NCI-H2227 treated with DMSO at 0.1 percent for 48 hours (cell line): ENCODE measurements at regions not wholly inside any gene's neighbourhood (a gene's known extent, or its start where the extent isn't known, plus 50 kb on each side); places are given as distances from the start of the nearest gene placed in this dataset.
"Not testable (repeated sequence)": the region's sequence is repeated elsewhere in the genome, so short reads cannot be mapped to it uniquely, and the experiment has no call there.

Experiments
- DNase-seq: peaks from one replicate; lab custom pipeline; 2025; lab: John Stamatoyannopoulos, UW

DNA sequence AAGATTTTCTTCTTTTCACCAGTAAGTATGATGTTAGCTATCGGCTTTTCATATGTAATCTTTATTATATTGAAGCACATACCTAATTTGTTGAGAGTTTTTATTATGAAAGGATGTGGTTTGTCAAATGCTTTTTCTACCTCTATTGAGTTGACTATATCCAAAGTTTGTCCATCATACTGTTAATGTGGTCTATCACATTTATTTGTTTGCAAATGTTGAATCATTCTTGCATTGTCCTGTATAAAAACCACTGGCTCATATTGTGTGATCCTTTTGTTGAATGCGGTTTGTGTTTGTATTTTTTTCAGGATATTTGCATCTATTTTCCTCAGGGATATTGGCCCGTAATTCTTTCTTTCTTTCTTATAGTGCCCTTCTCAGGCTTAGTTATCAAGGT, 675.5 kb downstream of the NUP35 start:
- no peak for DNase-seq

DNA sequence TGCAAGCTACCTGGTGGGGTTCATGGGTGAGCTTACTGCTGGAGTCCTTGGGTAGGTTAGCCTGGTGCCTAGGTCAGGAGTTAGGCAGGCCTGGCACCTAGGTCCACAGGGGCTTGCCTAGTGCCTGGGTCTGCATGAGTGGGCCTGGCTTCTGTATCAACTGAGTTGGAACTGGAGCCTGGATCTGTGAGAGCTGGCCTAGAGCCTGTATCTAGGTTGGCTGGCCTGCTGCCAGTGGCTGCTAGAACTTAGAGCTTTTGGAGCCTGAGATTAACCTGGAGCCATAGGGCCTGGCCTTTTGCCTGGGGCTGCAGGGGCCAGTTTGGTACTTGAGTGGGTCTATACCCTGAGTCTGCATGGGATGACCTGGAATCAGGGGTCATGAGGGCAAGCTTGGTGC, 679.4 kb downstream of the NUP35 start:
- DNase-seq = no peak

DNA sequence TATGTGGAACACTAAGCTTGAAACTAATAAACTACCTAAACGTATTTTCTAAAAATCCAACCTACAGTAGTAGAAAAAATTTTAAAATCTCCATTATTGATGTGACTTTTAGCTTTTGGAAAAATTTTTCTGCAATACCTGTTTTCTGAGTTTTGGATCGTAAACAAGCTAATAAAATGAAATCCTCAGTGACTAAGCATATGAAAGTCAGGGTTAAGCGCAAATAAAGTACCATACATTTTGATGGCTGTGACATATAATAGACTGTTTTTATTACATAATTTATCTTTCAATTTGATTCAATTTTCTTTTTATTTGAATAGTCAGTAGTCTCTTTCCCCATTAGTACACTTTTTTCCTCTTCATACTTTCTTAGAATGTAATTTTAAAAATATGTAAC, 683.6 kb downstream of the NUP35 start:
- DNase-seq = no peak

DNA sequence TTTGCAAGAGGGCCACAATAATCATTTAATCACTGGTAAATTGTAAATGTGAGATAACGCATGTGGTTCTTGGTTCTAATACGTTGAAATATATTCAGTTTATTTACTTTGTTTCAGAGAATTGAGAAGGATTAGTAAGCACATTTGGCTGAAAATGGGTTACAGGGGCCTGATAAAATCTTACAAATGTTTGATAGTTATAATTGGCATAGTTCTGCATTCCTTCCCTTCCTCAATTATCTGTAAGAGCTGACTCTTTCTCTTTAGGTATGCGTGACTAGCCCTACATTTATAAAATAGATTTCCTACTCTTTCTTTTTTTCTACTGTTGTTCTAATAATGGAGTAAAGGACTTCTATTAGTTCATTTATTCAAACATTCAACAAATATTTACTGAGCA, 685.2 kb downstream of the NUP35 start:
- DNase-seq = no peak

DNA sequence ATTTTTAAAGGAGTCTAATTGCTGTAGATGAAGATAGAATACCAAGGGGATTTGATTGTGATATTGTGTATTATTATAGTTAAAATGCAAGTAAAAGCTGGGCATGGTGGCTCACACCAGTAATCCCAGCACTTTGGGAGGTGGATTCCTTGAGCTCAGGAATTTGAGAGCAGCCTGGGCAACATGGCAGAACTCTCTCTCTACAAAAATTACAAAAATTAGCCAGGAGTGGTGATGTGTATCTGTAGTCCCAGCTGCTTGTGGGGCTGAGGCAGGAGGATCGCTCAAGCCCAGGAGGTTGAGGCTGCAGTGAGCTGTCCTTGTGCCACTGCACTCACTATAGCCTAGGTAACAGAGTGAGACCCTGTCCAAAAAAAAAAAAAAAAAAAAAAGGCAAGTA, 687.0 kb downstream of the NUP35 start:
- no peak for DNase-seq

DNA sequence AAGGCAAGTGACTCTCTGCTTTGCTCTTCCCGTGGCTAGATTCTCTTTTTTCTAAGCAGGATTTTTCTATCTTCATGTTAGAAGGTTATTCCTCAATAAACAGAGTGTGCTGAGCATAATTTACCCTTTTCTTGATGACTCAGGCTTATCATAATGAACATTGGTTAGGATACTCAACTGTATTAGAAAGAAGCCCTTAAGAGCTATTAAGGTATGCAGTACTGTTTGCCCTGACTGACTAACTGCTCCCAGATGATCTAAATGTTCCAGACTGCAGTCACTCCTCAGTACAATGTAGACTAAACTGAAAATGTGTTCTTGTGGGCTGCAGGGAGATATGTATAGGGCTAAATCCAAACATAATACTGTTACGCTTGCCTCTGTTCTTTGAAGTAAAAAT, 687.8 kb downstream of the NUP35 start:
- DNase-seq = no peak

DNA sequence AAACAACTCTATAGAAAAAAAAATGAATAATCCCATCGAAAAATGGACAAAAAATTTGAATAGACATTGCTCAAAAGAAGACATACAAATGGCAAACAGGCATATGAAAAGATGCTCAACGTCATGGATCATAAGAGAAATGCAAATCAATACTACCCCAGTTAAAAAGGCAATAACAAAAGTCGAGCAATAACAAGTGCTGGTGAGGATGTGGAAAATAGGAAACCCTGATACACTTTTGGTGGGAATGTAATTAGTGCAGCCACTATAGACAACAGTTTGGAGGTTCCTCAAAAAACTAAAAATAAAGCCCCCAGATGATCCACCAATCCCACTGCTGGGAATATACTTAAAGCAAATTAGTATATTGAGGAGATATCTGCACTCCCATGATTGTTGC, 701.5 kb downstream of the NUP35 start:
- no peak for DNase-seq

DNA sequence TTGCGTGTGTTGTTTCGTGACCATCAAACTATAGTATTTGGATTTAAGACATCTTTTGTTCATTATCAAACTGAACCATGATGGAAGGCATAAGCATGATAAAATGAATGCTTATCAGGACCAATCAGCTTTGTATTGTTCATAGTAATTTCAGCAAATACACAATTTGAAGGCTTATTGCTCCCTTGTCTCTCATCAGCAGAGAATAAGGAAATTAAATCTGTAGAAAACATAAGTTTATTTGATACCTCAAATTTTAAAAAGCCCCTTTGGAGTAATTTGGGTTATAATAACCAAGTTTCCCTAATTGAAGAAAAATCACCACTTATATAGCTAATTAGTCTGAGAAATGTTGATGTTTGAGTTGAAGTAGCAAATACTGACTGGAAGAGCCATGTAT, 705.7 kb downstream of the NUP35 start:
- no peak for DNase-seq

DNA sequence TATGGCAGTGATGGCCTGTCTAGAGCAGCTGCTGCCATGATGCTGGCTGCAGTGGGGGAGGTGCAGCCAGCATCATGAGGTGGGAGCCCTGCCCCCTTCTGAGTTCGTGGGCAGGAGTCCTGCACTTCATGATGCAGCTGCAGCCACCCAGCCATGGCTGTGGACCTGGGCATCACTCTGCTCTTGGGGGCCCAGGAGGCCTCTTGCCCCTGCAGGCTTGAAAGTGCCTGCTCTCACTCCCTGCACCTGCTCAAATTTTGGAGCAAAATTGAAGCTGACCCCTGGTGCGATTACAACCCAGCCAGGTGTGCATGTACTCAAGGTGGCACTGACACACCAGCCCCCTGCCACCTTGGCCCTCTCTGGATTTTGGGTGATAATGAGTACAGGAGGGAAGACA, 712.9 kb downstream of the NUP35 start:
- DNase-seq = no peak

DNA sequence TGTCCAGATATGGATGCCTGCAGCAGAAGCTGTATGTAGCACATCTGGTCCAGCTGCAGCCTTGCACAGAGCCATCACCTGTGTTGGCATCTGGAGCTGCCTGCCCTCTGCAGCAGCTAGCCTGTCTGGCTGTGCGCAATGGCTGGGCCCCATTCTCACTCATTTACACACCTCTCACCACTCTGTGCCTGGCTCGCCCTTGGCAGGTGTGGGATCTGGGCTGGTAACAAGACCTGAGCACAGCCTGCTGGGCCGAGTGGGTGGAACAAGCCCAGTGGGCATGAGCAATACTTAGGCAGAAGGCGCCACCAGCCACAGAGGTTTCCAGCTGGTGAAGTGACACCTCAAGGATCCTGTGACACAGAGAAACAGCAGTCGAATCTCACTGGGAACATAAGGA, 714.1 kb downstream of the NUP35 start:
- DNase-seq = no peak

DNA sequence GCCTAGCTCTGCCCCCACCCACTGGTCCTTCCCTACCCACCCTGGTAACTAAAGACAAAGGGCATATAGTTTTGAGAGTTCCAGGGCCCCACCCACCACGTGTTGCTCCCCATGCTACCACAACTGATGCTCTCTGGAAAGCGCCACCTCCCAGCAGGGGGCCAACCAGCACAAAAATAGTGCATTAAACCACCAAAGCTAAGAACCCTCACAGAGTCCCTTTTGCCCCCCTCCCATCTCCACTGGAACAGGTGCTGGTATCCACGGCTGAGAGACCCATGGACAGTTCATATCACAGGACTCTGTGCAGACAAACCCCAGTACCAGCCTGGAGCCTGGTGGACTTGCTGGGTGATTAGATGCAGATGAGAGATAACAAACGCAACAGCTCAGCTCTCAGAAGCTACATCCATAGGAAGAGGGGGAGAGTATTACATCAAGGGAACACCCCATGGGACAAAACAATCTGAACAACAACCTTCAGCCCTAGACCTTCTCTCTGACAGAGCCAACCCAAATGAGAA, 715.9 kb downstream of the NUP35 start:
- DNase-seq = no peak

DNA sequence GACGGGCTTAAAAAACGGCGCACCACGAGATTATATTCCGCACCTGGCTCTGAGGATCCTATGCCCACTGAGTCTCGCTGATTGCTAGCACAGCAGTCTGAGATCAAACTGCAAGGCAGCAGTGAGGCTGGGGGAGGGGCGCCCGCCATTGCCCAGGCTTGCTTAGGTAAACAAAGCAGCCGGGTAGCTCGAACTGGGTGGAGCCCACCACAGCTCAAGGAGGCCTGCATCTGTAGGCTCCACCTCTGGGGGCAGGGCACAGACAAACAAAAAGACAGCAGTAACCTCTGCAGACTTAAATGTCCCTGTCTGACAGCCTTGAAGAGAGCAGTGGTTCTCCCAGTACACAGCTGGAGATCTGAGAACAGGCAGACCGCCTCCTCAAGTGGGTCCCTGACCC, 725.6 kb downstream of the NUP35 start:
- DNase-seq = not testable (repeated sequence)

DNA sequence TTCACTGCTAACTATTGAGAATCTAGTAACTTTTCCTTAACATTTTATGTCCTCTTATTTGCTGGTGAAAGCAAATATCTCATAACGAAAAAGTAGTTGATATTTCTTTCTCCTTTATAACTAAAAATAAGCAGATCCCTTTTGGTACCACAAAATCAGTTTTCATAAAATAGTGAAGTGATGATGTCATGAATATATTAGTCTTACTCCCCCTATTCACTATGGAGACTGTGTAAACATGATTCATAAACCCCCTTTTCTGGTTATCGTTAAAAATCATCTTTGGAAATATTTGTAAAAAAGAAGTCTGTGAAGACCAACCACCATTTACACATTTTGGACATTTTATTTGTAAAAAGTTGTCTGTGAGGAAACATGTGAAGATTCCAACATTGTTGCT, 734.9 kb downstream of the NUP35 start:
- DNase-seq = no peak

DNA sequence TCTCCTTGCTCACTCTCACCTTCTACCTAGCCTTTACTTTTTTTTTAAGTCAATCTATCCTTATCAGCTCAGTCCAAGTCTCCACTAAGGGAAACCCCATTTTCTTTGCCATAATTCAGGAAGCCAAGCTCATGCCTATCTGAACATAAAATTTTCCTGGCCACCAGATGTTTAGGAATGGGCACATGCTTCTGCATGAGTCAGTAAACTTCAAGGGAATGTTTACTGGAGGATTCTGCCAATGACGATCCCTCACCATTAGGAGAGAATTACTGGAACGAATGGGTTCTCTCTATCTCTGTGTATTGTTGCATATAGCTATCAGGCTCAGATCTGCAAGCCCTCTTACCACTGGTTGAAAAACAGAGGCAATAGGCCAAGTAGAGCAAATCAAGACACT, 731.7 kb upstream of the ZNF804A start:
- DNase-seq = no peak

DNA sequence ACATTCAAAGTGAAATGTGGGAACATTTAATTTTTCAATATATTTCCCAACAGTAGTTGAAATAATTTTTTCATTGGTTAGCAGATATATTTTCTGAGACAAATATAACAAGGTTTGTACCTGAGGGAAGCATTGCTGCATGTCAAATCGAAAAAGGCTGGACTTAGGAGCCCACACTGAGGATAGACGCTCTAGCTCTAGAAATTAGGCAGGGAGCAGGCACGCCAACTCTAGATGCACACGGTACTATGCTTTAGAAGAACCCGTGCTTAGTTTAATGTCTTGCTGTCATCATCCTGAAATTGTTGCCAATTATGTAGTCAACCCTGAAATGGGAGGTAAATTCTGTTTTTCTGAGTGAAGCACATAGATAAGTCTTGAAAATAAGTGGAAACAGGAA, 731.1 kb upstream of the ZNF804A start:
- DNase-seq = no peak

DNA sequence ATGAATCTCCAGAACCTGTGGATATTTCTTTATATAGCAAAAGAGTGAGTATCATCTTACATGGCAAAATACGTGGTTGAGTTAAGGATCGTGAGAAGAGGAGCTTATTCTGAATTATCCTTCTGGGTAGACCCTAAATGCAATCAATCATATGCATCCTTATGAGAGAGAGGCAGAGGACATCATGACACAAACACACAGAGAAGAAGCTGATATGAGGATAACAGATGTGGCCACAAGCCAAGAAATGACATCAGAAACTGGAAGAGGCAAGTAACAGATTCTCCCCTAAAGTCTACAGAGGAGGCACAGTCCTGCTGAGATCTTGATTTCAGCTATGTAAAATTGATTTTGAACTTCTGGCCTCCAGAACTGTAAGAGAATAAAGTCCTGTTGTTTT, 730.2 kb upstream of the ZNF804A start:
- DNase-seq = peak; percentile 78

DNA sequence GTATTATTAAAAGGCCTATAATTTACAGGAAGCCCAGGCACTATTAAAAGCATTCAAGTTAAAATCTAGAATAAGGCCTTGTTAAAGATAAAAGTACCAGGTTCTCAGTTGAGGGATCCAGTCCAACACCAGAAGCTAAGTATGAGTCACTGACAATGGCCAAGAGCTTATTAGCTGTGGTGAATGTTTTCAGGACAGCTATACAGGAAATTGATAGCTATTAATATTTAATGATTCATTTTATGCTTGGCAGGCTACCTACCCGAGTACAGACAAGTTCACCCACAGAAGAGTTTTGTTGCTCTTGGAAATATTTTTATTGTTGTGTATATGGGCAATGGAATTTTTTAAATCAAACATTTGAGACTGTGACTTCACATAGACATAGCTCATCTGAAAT, 729.6 kb upstream of the ZNF804A start:
- DNase-seq = peak; percentile 78

DNA sequence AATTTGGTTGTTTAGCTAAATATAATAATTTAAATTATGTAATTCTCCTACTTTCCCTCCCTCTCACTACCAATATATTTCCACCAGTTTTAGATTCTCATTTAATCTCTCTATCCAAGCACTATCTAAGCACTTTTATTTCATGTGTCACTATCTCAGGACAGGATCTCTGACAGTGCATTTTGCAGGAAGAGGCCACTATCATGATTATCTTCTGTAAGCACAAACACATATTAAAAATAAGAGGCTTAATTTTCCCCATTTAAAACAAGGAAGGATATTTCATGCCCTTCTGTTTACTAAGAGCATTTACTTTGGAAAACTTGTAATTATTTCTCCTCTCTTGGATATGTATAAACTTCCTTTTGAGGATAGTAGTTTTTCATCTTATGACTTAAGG, 726.2 kb upstream of the ZNF804A start:
- no peak for DNase-seq

DNA sequence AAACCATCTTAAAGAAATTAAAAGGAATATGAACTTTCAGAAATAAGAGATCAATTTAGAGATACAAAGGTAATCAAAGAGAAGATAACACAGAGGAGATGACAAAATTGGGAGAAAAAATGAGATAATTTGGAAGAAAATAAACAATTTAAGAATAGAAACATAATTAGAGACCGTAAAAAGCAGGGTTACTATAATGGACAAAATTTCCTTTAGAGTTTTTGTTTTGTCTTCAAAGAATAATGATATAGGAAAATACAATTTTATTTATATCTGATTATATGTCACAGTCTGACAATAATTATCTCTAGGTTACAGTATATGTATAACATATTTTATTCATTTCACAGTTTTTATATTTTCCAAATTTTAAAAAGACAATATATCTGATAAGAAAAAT, 716.4 kb upstream of the ZNF804A start:
- no peak for DNase-seq

DNA sequence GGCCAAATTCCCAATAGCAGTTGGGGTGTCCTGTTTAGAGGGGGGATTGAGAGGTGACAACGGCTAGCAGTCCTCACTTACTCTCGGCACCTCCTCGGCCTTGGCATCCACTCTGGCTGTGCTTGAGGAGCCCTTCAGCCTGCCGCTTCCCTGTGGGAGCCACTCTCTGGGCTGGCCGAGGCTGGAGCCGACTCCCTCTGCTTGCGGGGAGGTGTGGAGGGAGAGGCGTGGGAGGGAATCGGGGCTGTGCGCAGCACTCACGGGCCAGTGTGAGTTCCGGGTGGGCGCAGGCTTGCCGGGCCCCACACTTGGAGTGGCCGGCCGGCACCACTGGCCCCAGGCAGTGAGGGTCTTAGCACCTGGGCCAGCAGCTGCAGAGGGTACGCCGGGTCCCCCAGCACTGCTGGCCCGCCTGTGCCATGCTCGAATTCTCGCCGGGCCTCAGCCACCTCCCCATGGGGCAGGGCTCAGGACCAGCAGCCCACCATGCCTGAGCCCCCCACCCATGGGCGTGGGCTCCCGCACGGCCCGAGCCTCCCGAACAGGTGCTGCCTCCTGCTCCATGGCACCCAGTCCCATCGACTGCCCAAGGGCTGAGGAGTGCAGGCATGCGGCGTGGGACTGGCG, 705.9 kb upstream of the ZNF804A start:
- no peak for DNase-seq

DNA sequence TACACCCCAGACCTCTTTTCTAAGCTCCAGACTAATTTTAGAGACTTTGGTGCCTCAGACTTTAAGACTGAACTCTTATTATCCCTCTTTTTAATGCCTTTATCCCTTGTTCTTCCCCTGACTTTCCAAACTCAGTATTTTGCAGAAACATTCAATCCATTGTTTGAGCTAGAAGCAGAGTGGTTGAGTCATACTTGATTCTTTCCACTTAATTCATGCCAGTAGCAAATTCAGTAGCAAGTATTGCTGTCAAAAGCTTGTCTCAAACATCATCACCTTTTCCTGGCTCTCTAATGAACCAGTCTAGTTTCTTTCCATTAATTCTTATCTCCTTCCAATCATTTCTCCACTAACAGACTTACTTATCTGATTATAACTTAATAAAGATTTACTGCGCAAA, 699.7 kb upstream of the ZNF804A start:
- no peak for DNase-seq

DNA sequence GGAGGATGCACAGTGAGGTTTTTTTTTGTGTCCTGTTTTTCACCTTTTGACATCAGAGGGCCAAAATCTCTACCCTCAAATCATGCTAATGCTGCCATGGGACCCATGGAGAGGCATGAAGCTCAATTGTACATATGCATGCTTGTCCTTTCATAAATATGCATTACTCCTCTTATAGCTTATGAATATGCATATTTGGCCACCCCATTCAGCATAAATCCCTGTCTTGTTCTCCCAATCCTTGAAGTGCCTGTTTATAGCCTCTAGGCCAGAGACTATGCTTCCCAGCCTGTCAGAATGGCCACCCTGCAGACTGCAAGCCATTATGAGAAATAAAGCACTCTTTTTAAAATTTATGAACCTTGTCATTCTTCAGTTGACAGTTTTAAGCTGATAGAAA, 696.4 kb upstream of the ZNF804A start:
- no peak for DNase-seq

DNA sequence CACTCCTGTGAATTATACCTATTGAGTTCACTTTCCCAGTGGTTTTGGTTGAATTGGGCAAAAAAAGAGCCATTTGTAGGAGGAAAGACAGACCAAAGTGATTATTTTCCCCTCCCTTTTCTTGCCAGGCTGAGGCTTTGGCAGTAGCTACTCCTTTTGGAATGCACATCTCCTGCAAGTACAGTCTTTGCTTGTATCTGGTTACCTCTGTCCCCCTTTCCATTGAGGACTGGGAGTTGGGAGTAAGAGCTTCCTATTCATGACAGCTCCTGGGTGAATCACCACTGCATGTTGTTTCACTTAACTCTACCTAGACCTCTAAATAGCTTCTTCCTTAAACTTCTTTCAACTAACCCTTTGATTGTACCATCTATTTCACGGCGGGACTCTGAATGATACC, 695.3 kb upstream of the ZNF804A start:
- DNase-seq = no peak

DNA sequence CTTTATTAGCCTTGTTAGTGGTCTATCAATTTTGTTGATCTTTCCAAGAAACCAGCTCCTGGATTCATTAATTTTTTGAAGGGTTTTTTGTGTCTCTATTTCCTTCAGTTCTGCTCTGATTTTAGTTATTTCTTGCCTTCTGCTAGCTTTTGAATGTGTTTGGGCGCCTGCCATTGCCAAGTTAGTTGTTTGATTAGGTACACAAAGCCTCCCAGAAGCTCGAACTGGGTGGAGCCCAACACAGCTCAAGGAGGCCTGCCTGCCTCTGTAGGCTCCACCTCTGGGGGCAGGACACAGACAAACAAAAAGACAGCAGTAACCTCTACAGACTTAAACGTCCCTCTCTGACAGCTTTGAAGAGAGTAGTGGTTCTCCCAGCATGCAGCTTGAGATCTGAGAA, 682.3 kb upstream of the ZNF804A start:
- DNase-seq = not testable (repeated sequence)

DNA sequence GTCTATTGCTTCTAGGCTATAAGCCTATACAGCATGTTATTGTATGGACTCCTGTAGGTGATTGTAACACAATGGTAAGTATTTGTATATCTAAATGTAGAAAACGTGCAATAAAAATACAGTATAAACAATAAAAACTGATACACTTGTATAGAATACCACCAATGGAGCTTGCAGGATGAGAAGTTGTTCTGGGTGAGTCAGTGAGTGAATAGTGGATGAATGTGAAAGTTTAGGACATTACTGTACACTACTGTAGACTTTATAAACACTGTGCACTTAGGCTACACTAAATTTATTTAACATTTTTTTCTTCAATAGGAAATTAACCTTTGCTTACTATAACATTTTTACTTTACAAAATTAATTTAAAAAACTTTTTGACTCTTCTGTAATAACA, 679.2 kb upstream of the ZNF804A start:
- no peak for DNase-seq
